Common myeloid progenitor, CD34-positive (primary cell): ENCODE measurements at regions not wholly inside any gene's neighbourhood (a gene's known extent, or its start where the extent isn't known, plus 50 kb on each side); places are given as distances from the start of the nearest gene placed in this dataset.

ENCODE experiments used
- CTCF ChIA-PET: fragments of 350-600 bp; sonication (Branson Sonifier 250); formaldehyde crosslinking; loops from one replicate; lab custom pipeline; 2021; ENCODE audit warnings: antibody characterized with exemption; lab: Charles Lee
- POLR2A ChIA-PET: fragments of 350-600 bp; sonication (Branson Sonifier 250); formaldehyde crosslinking; loops from one replicate; lab custom pipeline; 2021; ENCODE audit warnings: antibody characterized with exemption; lab: Charles Lee
- DNase-seq, 3 donors: peaks; one replicate each; pipeline versions ENCODE4 v3.0.0 to v3.0.0-alpha.2; 2013
- H3K27ac ChIP-seq, 2 experiments: 1 replicate in 1 of 2; 2 replicates in 1 of 2; pipeline ENCODE4 v1.7.0; 2013; ENCODE audit warnings: inconsistent platforms in 2 of 2, low read length in 2 of 2, mild to moderate bottlenecking in 2 of 2, low read depth in 1 of 2, moderate library complexity in 1 of 2; ENCODE audit not compliant: severe bottlenecking in 2 of 2, insufficient read depth in 1 of 2, poor library complexity in 1 of 2
- H3K27me3 ChIP-seq, 5 experiments: replicated peaks in 2 of 5; 1 replicate in 3 of 5; 2 replicates in 2 of 5; pipeline versions ENCODE4 v1.6.1 to v1.7.0; 2013; ENCODE audit warnings: low read length in 4 of 5, mild to moderate bottlenecking in 2 of 5, moderate library complexity in 2 of 5, inconsistent platforms in 1 of 5; ENCODE audit not compliant: insufficient read depth in 5 of 5, control insufficient read depth in 4 of 5
- H3K36me3 ChIP-seq, 4 experiments: 1 replicate in 2 of 4; 2 replicates in 2 of 4; pipeline versions ENCODE4 v1.6.1 to v1.7.0; 2013; ENCODE audit warnings: low read length in 3 of 4, control low read depth in 1 of 4, mild to moderate bottlenecking in 1 of 4; ENCODE audit not compliant: control insufficient read depth in 4 of 4, insufficient read depth in 4 of 4
- H3K4me1 ChIP-seq, 4 experiments: 1 replicate in 3 of 4; 2 replicates in 1 of 4; pipeline versions ENCODE4 v1.6.1 to v1.7.1; 2013; ENCODE audit warnings: low read length in 3 of 4, mild to moderate bottlenecking in 3 of 4, control low read depth in 1 of 4, inconsistent platforms in 1 of 4, moderate library complexity in 1 of 4; ENCODE audit not compliant: control insufficient read depth in 4 of 4, insufficient read depth in 4 of 4; ENCODE audit errors: control extremely low read depth in 1 of 4
- H3K4me3 ChIP-seq, 7 experiments: 1 replicate in 4 of 7; 2 replicates in 3 of 7; pipeline versions ENCODE4 v1.5.1 to v1.7.0; 2013; ENCODE audit warnings: mild to moderate bottlenecking in 7 of 7, low read length in 6 of 7, moderate library complexity in 6 of 7, inconsistent platforms in 2 of 7, low read depth in 2 of 7, control low read depth in 1 of 7; ENCODE audit not compliant: insufficient read depth in 4 of 7, control insufficient read depth in 1 of 7; ENCODE audit errors: extremely low read depth in 1 of 7
- H3K9me3 ChIP-seq, 5 experiments: 1 replicate in 4 of 5; 2 replicates in 1 of 5; pipeline versions ENCODE4 v1.6.1 to v1.7.1; 2013; ENCODE audit warnings: low read length in 4 of 5, mild to moderate bottlenecking in 2 of 5, inconsistent platforms in 1 of 5, low read depth in 1 of 5, moderate library complexity in 1 of 5; ENCODE audit not compliant: control insufficient read depth in 4 of 5, insufficient read depth in 2 of 5; ENCODE audit errors: control extremely low read depth in 1 of 5
- WGBS: methylation state at CpG from one replicate; pipeline ENCODE4 v1.1.5; 2013; ENCODE audit not compliant: insufficient coverage; 5-methylcytosine and 5-hydroxymethylcytosine counted together

DNA sequence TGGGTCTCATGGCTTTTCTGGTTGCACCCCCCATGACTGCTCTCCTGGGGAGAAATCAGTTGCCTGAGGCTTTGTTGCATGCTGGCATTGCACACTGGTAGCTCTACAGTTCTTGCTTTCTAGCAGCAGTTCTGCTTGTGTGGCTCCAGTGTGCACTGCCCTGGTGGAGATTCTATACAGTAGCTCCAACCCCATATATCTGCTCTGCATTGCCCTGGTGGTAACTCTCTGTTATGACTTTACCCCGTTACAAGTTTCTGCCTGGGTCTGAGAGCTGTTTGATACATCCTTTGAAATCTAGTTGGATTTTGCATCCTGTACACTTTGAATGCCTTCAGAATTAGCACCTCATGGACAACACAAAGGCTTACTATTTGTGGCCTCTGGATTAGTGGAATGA, 241.4 kb upstream of the EPHA5 start:
- no CpG with 5 or more reads among the region's 1 CpG for WGBS
- Histone ChIP-seq H3K4me1 (no peaks in the 10 kb centered on the region), H3K4me3 (no peak overlapping the region), H3K9me3 (no peaks in the 10 kb centered on the region), H3K27me3 (no peaks in the 10 kb centered on the region), H3K27ac (no peak overlapping the region), H3K36me3 (no peaks in the 10 kb centered on the region)
- DNase-seq, result no peak
- ChIA-PET CTCF (no interaction called here), POLR2A (no interaction called here)

DNA sequence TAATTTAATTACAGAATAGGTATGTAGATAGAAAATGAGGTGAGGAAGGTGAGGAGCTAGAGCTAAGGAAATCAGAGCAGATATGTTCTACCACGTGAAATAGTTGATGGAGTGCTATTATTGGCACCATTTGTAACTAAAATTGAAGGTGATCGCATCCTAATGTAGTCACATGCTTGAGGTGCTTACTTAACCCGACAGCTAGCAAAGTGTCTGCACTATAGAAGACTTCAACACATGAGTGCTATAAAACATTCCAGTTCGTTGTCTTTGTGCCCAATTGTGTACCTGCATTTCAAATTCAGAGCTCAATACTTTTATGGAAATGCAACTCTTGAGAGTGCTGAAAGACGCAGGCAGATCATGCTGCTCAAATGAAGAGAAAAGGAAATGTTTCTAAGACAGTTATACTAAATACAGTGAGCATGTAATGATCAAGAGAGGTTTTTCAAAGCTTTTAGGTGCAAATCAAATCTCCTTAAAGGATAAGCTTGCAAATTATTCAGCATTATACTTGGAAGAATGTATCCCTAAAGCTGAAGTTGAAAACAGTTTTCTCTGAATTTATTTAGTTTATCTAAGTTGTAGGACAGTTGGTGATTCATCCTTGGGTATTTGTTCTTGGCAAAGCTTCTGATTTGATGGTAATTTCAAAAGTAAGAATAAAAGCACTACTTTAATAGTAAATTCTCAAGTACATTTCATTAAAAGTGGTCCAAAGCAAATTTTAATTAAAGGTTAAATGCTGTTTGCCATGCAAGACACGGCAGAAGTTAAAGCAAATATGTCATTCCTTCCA, 223.9 kb upstream of the EPHA5 start:
- Histone ChIP-seq H3K27me3 (no peaks in the 10 kb centered on the region), H3K27ac (no peak overlapping the region), H3K36me3 (no peaks in the 10 kb centered on the region), H3K4me3 (no peak overlapping the region), H3K9me3 (no peaks in the 10 kb centered on the region), H3K4me1 (no peaks in the 10 kb centered on the region)
- no peak for DNase-seq
- WGBS, result 54% methylated on average over 4 of the region's 6 CpGs
- ChIA-PET CTCF (no interaction called here), POLR2A (no interaction called here)

DNA sequence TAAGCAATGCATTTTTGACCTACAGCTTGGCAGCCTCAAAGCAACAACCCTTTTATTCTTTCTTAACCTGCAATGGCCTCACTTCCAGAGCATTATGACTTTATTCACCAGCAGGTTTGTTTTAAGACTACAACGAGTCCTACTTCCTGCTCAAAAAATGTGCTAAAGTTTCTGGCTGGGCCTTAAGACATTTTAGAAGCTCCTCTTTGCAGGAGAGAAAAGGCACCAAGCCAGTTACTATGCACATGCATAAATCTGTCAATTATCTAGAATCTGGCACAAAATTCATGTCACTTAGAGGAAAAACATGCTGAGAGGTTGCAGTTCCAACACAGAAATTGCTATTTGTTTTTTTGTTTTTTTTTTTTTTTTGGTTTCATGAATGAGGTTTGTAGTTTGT, 223.0 kb upstream of the EPHA5 start:
- H3K4me1 ChIP-seq, result no peaks in the 10 kb centered on the region
- ChIA-PET CTCF (no interaction called here), POLR2A (no interaction called here)
- no peak overlapping the region for H3K27ac ChIP-seq
- DNase-seq, result no peak
- no peaks in the 10 kb centered on the region for H3K9me3 ChIP-seq
- no peaks in the 10 kb centered on the region for H3K36me3 ChIP-seq
- 11% methylated on average over 1 of the region's 1 CpG for WGBS
- H3K4me3 ChIP-seq, result no peak overlapping the region
- no peaks in the 10 kb centered on the region for H3K27me3 ChIP-seq

DNA sequence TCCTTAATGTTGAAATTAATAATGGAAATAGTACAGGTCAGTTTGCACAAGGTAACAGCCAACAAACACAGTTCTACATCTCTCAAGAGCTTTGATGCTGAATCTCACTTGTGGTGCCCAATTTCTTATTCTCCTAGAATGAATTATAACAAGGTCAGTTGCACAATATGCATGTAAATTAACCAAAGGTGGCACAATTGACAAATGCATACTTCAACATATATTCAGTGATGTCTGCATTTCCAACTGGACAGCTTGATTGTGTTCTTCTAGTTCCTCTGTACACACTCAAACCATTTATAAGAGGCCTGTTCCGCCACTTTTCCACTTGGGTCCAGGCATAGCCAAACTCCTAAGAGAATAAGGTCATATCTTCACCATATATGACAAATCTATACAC, 210.3 kb upstream of the EPHA5 start:
- no peak overlapping the region for H3K27ac ChIP-seq
- H3K27me3 ChIP-seq, result no peaks in the 10 kb centered on the region
- H3K4me3 ChIP-seq, result no peak overlapping the region
- ChIA-PET CTCF (no interaction called here), POLR2A (no interaction called here)
- no peak for DNase-seq
- no peaks in the 10 kb centered on the region for H3K9me3 ChIP-seq
- WGBS, result no CpG with 5 or more reads among the region's 1 CpG
- H3K4me1 ChIP-seq, result no peaks in the 10 kb centered on the region
- H3K36me3 ChIP-seq, result no peaks in the 10 kb centered on the region

DNA sequence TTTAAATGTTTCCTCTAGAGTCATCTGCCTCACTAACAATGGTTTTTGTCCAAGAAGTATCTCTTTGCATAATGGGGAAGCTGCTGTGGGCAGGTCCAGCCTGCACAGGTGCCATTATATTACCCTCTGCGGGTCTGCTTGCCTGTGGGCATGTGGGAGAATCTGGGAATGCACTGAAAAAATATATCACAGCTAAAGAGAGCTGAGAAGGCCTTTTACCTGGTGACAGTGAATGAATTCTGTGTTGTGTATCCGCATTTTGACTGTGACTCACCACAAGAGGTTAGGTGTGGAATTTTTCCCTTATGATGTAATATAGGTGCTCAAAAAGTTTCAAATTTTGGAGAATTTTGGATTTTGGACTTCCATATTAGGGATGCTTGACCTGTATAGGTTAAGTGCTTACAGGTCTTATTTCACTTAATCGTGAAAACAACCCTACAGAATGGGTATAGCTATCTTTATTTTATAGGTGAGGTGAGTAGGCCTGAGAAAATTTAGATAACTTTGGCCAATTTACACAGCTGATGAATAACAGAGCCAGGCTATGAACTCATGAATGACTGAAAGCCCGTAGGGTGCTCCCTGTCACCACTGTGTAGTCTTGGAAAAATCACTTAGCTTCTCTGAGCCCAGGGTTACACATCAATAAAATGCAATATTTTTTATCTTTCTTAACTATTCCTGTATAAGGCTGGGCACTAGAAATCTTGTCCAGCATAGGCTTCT, 198.0 kb upstream of the EPHA5 start:
- Histone ChIP-seq H3K36me3 (no peaks in the 10 kb centered on the region), H3K4me3 (no peak overlapping the region), H3K27ac (no peak overlapping the region), H3K9me3 (no peaks in the 10 kb centered on the region), H3K4me1 (no peaks in the 10 kb centered on the region), H3K27me3 (no peaks in the 10 kb centered on the region)
- DNase-seq, result no peak
- ChIA-PET CTCF (no interaction called here), POLR2A (no interaction called here)
- 100% methylated on average over 3 of the region's 4 CpGs for WGBS

DNA sequence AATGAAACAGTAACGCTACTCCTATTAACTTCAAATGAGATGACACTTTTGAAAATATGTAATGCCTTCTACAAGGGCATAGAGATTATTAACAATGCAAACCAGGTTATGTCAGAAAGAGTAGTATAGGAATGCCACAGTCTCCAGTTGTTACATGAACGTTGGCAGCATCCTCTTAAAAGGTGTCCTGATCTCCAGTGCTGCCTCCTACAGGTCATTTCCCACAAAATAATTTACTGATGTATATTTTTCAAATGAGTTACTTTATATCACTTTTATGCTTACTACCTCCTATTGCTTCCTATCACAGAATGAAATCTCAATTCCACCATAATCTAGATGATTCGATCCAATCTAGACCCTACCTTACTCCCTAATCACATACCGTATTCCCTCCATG, 195.2 kb upstream of the EPHA5 start:
- no peak overlapping the region for H3K4me3 ChIP-seq
- no peaks in the 10 kb centered on the region for H3K36me3 ChIP-seq
- H3K4me1 ChIP-seq, result no peaks in the 10 kb centered on the region
- no peaks in the 10 kb centered on the region for H3K9me3 ChIP-seq
- H3K27ac ChIP-seq, result no peak overlapping the region
- ChIA-PET CTCF (no interaction called here), POLR2A (no interaction called here)
- peak in 2 of 3 donors; percentile 4 to 13 for DNase-seq
- H3K27me3 ChIP-seq, result no peaks in the 10 kb centered on the region
- WGBS, result 93% methylated on average over 2 of the region's 4 CpGs

DNA sequence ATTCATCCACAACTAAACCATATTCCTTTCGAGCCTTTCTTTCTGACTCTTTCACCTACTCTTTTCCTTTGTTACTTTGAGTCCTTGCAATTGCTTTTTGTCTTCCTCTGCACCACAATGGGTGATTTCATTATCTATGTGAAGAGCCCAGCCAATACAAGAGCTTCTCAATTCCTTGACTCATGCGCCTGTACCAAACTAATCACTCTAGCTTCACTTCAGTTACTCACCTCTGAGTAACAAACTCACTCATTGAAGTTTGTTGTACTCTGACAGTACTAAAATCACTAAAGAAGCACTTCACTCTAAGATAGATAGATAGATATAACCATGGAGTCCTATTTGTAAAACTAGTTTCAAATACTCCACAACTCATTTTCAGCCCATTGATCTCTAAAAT, 191.7 kb upstream of the EPHA5 start:
- WGBS, result 100% methylated on average over 1 of the region's 2 CpGs
- H3K4me3 ChIP-seq, result no peak overlapping the region
- no peaks in the 10 kb centered on the region for H3K27me3 ChIP-seq
- no peak for DNase-seq
- H3K9me3 ChIP-seq, result no peaks in the 10 kb centered on the region
- POLR2A ChIA-PET, result no interaction called here
- H3K36me3 ChIP-seq, result no peaks in the 10 kb centered on the region
- H3K27ac ChIP-seq, result no peak overlapping the region
- CTCF ChIA-PET, result no interaction called here
- no peaks in the 10 kb centered on the region for H3K4me1 ChIP-seq
